ENCODE measurements at regions not wholly inside any gene's neighbourhood (a gene's known extent, or its start where the extent isn't known, plus 50 kb on each side); places are given as distances from the start of the nearest gene placed in this dataset.
"Not testable (repeated sequence)": the region's sequence is repeated elsewhere in the genome, so short reads cannot be mapped to it uniquely, and the experiment has no call there.

GRCh38 chr2:16069663-16069932 is 129.2 kb downstream of the MYCN start:
- TF ChIP-seq, protein P1, sequence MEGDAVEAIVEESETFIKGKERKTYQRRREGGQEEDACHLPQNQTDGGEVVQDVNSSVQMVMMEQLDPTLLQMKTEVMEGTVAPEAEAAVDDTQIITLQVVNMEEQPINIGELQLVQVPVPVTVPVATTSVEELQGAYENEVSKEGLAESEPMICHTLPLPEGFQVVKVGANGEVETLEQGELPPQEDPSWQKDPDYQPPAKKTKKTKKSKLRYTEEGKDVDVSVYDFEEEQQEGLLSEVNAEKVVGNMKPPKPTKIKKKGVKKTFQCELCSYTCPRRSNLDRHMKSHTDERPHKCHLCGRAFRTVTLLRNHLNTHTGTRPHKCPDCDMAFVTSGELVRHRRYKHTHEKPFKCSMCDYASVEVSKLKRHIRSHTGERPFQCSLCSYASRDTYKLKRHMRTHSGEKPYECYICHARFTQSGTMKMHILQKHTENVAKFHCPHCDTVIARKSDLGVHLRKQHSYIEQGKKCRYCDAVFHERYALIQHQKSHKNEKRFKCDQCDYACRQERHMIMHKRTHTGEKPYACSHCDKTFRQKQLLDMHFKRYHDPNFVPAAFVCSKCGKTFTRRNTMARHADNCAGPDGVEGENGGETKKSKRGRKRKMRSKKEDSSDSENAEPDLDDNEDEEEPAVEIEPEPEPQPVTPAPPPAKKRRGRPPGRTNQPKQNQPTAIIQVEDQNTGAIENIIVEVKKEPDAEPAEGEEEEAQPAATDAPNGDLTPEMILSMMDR (IDR thresholded peaks at IDR 0.05; ENCODE audit: borderline replicate concordance, insufficient read depth, low read depth, low read length): no peak
- no peak overlapping the region for H3K4me3 ChIP-seq (ENCODE audit: low read depth, low read length)

GRCh38 chr2:16068552-16068940 is 128.2 kb downstream of the MYCN start:
- H3K4me3 ChIP-seq (ENCODE audit: low read depth, low read length): no peak overlapping the region
- TF ChIP-seq, protein P1 (IDR thresholded peaks at IDR 0.05; ENCODE audit: borderline replicate concordance, insufficient read depth, low read depth, low read length): no peak

- no peak overlapping the region for H3K4me3 ChIP-seq (ENCODE audit: low read depth, low read length)
- TF ChIP-seq, protein P1 (IDR thresholded peaks at IDR 0.05; ENCODE audit: borderline replicate concordance, insufficient read depth, low read depth, low read length): no peak
Measured at GRCh38 chr2:16067866-16068551, 127.7 kb downstream of the MYCN start.

GRCh38 chr2:16067444-16067843 is 127.1 kb downstream of the MYCN start:
- TF ChIP-seq, protein P1 (IDR thresholded peaks at IDR 0.05; ENCODE audit: borderline replicate concordance, insufficient read depth, low read depth, low read length): no peak
- no peak overlapping the region for H3K4me3 ChIP-seq (ENCODE audit: low read depth, low read length)

DNA sequence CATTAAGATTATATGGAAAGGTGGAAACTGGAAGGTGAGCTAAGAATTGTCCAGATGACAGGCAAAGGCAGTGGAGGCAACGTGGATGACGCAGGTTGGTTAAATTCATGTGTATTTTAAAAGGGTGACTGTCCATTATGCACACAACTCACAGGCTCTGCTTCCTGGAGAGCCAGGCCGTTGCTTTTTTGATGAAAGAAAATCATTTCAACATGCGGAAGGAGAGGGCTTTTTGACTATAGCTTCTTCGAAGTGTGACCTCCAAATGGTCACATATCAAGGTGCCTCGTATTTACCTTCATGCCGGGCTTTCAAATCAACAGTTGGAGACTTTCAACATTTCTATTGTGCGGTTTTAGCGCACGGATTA is 126.7 kb downstream of the MYCN start:
- TF ChIP-seq, protein P1 (IDR thresholded peaks at IDR 0.05; ENCODE audit: borderline replicate concordance, insufficient read depth, low read depth, low read length): no peak
- no peak overlapping the region for H3K4me3 ChIP-seq (ENCODE audit: low read depth, low read length)

GRCh38 chr2:16066261-16067036 is 126.1 kb downstream of the MYCN start:
- no peak overlapping the region for H3K4me3 ChIP-seq (ENCODE audit: low read depth, low read length)
- TF ChIP-seq, protein P1 (IDR thresholded peaks at IDR 0.05; ENCODE audit: borderline replicate concordance, insufficient read depth, low read depth, low read length): no peak

GRCh38 chr2:16065272-16066069 is 125.1 kb downstream of the MYCN start:
- H3K4me3 ChIP-seq (ENCODE audit: low read depth, low read length): not testable (repeated sequence)
